Right renal cortex interstitium (tissue), 3 donors: ENCODE measurements at regions not wholly inside any gene's neighbourhood (a gene's known extent, or its start where the extent isn't known, plus 50 kb on each side); places are given as distances from the start of the nearest gene placed in this dataset.

ENCODE experiments used
- DNase-seq, 3 donors: peaks; one replicate each; pipeline ENCODE4 v3.0.0-alpha.2; 2013; ENCODE audit warnings: low read depth in 3 of 3, low spot score in 2 of 3

GRCh38 chr10:131442271-131442670 is 130.8 kb upstream of the TCERG1L start:
- no peak for DNase-seq

- no peak for DNase-seq
Measured at GRCh38 chr10:131444286-131444685, 132.8 kb upstream of the TCERG1L start.

DNA sequence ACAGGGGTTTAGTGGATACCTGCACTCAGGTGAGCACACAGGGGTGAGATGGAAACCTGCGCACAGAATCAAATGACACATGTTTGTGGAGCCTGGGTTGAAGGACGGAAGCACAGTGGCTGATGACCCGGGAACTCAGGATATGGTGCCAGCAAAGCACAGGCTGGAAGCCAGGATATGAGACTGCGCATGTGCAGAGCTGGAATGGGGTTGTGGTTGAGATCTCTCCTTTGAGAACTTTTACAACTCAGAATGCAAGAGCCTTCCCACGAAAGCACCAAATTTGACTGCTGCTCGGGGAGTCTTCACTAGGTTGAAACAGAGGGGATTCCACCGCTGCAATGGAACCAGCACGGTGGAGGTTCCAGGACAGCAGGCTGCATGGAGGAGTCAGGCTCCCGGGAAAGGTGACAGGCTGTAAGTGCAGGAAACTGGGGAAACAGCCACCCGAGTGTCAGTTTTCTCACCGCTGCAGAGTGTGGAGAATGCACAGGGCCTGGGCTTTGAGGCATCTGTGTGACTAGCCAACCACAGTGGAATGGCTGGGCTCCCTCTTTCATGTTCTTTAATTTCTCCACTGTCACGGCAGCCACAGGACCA is 133.4 kb upstream of the TCERG1L start:
- no peak for DNase-seq

GRCh38 chr10:131445623-131446022 is 134.1 kb upstream of the TCERG1L start:
- no peak for DNase-seq

DNA sequence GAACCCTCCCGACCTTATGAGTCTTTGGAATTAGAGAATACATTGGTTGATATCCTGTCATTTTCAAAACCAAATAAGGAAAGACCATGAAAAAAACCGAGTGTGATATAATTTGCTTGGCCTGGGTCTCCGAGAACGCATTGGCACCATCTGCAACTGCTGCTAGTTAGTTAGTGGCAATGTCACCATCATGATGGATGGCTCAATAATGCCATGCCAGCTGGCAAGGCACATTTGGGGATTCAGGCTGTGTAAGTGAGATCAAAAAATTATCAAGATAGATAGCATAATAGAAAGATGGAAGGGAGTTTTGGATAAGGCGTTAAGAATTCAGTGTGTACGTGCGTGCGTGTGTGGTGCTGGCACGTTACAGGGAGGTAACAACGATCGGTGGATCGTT is 134.7 kb upstream of the TCERG1L start:
- no peak for DNase-seq

DNA sequence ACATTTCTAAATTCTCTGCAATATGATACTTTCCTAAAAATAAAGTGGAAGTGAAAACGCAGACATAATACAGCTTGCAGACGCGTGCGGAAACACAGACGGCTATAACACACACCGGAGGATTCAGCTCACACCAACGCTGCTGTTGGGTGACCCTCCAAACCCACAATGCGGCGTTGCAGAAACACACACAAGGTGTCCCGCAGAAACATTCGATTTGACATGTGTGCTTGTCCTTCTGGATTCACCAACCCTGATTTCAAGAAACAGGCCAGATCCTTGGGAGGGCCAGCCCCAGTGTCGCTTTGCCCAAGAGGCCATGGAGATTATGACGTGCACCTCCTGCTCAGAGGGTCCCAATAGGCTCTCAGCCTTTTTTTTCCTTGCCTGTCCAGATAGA is 136.7 kb upstream of the TCERG1L start:
- DNase-seq: no peak

GRCh38 chr10:131448883-131449282 is 137.4 kb upstream of the TCERG1L start:
- DNase-seq: no peak

- no peak for DNase-seq
Measured at GRCh38 chr10:131450216-131450765, 138.8 kb upstream of the TCERG1L start.

- DNase-seq: no peak
Measured at GRCh38 chr10:131451407-131452015, 140.0 kb upstream of the TCERG1L start.

DNA sequence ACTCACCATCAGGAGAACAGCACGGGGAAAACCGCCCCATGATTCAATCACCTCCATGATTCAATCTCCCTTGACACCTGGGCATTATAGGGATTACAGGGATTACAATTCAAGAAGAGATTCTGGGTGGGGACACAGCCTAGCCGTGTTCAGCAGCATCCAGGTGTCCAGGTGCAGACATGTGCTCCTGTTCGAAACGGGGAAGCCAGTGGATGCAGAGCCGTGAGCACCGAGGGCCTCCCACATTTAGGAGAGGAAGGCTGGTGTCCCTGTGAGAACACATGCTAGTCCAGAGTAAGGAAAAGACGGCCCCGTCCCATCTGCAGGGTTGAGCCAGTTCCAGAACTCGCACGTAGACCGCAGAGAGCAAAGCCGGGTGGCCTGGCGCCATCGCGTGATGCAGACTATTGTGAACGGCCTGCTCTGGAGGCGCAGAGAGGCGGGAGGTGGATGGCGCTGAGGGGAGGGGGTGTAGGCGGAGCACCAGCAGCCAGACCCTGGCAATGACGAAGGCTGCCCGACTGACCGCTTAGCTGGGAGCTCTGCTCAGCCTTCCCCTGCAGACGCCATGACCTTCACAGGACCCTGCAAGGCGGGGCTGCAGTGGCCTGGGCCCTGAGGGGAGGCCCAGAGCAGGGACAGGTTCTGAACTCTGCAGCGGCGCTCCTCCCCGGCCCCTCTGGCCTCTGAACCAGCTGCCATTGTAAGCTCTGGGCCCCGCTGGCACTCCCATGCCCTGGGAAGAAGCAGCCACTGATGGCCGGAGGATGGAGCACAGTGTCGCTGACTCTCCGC is 141.6 kb upstream of the TCERG1L start:
- DNase-seq: peak in 2 of 3 donors; percentile 69

- DNase-seq: peak; percentile 86 to 92 (median 91)
Measured at GRCh38 chr10:131453721-131454634, 142.5 kb upstream of the TCERG1L start.

- no peak for DNase-seq
Measured at GRCh38 chr10:131456411-131456810, 144.9 kb upstream of the TCERG1L start.

- no peak for DNase-seq
Measured at GRCh38 chr10:131461093-131461492, 149.6 kb upstream of the TCERG1L start.

DNA sequence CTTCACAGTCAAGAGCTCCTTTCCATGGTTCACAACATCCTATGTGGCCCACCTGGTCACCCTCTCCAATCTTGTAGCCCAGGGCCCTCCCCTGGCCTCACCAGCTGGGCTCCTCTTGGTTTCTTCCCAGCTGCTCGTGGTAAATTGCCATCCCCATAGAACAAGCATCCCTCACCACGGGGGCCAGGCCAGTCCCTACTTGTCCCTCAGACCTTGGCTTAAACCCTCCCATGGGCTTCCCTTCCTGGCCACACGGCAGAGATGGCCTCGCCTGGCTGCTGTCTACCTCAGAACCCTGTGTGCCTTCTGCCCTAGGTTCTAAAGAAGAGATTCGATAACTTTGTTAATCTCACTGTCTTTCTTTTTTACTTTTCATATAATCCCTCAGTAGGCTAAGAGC is 153.3 kb upstream of the TCERG1L start:
- no peak for DNase-seq

DNA sequence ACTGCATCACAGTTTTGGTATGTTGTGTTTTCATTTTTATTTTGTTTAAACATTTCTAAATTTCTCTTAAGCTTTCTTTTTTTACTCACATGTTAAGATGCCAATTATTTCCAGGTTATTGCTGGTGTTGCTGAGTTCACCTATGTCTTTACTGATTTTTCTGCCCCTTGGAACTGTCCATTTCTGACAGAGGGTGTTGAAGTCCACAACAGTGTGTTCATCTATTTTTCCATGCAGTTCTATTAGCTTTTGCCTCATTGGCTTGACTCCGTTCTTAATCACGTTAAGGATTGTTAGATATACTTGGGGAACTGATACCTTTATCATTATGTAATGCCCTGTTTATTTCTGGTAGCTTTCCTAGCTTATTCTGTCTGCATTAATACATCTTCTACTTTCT is 158.0 kb upstream of the TCERG1L start:
- DNase-seq: no peak

- no peak for DNase-seq
Measured at GRCh38 chr10:131473645-131474044, 162.1 kb upstream of the TCERG1L start.

DNA sequence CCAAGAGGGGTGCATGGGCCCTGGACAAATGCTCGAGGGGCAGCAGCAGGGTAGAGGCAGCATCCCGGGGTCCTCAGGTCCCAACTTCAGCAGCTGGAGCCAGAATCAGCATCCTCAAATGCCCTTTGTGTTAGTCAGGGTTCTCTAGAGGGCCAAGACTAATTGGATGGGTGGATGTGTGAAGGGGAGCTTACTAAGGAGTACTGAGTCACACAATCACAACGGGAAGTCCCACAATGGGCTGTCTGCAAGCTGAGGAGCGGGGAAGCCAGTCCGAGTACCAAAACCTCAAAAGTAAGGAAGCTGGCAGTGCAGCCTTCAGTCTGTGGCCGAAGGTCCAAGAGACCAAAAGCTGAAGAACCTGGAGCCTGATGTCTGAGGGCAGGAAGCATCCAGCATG is 162.9 kb upstream of the TCERG1L start:
- no peak for DNase-seq

- no peak for DNase-seq
Measured at GRCh38 chr10:131475043-131475442, 163.5 kb upstream of the TCERG1L start.

DNA sequence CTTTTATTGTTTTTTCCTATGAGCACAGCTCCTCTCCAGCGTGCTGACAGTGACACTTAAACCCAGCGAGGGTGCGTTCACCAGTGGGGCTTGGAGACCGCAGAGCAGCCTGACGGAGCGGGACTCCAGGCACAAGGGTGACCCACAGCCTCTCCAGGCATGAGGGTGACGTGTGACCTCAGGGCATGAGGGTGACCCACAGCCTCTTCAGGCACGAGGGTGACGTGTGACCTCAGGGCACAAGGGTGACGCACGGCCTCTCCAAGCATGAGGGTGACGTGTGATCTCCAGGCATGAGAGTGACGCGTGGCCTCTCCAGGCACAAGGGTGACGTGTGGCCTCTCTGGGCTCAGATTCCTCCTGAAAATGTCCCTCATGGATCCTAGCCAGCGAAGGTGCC is 164.3 kb upstream of the TCERG1L start:
- DNase-seq: no peak

- DNase-seq: peak in 1 of 3 donors; percentile 9
Measured at GRCh38 chr10:131477457-131478121, 166.1 kb upstream of the TCERG1L start.
